Neural cell (in vitro differentiated cells): ENCODE measurements at regions not wholly inside any gene's neighbourhood (a gene's known extent, or its start where the extent isn't known, plus 50 kb on each side); places are given as distances from the start of the nearest gene placed in this dataset.

ENCODE experiments used
- EP300 ChIP-seq: fragments of 450-650 bp; conservative IDR thresholded peaks from 2 replicates; pipeline ENCODE4 v1.6.1; 2014; ENCODE audit warnings: antibody characterized with exemption, mild to moderate bottlenecking, moderate library complexity; ENCODE audit not compliant: poor library complexity, severe bottlenecking
- EZH2 ChIP-seq: fragments of 200-600, 300-800 bp; shearing (Covaris generic), sonication (generic); IDR thresholded peaks from 2 replicates; pipeline ENCODE4 v1.6.1; 2014; ENCODE audit warnings: antibody characterized with exemption, low read length, borderline replicate concordance, mild to moderate bottlenecking; ENCODE audit not compliant: insufficient read depth, poor library complexity, severe bottlenecking
- TF ChIP-seq, protein P1 (sequence below): fragments of 450-650 bp; IDR thresholded peaks from 2 replicates; pipeline ENCODE4 v1.5.1; 2014; ENCODE audit warnings: antibody characterized with exemption, mild to moderate bottlenecking, moderate library complexity; ENCODE audit not compliant: poor library complexity, severe bottlenecking
- TF ChIP-seq, protein P2 (sequence below): IDR thresholded peaks from 2 replicates; pipeline ENCODE4 v1.6.1; 2012; ENCODE audit warnings: borderline replicate concordance

DNA sequence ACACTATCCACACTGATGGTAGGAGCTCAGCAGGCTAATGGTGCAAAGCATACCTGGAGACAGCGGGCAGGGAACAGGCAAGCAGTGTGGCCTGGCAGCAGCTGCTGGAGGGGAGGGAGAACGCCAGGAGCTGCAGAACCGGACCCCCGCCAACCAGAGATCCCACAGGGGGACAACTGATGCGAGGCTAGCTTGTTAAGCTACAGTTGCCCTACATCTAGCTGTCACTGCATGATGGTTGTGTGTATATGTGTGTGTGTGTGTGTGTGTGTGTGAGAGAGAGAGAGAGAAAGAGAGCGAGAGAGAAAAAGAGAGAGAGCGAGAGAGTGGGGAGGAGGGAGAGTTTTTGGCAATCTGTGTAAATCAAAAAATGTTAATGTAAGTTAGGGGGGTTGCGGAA lies 69.7 kb upstream of the NHSL1 start:
- TF ChIP-seq, protein P1, sequence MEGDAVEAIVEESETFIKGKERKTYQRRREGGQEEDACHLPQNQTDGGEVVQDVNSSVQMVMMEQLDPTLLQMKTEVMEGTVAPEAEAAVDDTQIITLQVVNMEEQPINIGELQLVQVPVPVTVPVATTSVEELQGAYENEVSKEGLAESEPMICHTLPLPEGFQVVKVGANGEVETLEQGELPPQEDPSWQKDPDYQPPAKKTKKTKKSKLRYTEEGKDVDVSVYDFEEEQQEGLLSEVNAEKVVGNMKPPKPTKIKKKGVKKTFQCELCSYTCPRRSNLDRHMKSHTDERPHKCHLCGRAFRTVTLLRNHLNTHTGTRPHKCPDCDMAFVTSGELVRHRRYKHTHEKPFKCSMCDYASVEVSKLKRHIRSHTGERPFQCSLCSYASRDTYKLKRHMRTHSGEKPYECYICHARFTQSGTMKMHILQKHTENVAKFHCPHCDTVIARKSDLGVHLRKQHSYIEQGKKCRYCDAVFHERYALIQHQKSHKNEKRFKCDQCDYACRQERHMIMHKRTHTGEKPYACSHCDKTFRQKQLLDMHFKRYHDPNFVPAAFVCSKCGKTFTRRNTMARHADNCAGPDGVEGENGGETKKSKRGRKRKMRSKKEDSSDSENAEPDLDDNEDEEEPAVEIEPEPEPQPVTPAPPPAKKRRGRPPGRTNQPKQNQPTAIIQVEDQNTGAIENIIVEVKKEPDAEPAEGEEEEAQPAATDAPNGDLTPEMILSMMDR: no peak
- no peak for TF ChIP-seq EP300
- no peak for TF ChIP-seq EZH2
- TF ChIP-seq, protein P2, sequence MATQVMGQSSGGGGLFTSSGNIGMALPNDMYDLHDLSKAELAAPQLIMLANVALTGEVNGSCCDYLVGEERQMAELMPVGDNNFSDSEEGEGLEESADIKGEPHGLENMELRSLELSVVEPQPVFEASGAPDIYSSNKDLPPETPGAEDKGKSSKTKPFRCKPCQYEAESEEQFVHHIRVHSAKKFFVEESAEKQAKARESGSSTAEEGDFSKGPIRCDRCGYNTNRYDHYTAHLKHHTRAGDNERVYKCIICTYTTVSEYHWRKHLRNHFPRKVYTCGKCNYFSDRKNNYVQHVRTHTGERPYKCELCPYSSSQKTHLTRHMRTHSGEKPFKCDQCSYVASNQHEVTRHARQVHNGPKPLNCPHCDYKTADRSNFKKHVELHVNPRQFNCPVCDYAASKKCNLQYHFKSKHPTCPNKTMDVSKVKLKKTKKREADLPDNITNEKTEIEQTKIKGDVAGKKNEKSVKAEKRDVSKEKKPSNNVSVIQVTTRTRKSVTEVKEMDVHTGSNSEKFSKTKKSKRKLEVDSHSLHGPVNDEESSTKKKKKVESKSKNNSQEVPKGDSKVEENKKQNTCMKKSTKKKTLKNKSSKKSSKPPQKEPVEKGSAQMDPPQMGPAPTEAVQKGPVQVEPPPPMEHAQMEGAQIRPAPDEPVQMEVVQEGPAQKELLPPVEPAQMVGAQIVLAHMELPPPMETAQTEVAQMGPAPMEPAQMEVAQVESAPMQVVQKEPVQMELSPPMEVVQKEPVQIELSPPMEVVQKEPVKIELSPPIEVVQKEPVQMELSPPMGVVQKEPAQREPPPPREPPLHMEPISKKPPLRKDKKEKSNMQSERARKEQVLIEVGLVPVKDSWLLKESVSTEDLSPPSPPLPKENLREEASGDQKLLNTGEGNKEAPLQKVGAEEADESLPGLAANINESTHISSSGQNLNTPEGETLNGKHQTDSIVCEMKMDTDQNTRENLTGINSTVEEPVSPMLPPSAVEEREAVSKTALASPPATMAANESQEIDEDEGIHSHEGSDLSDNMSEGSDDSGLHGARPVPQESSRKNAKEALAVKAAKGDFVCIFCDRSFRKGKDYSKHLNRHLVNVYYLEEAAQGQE: no peak
